Mesendoderm (in vitro differentiated cells): ENCODE measurements at regions not wholly inside any gene's neighbourhood (a gene's known extent, or its start where the extent isn't known, plus 50 kb on each side); places are given as distances from the start of the nearest gene placed in this dataset.
A peak's percentile ranks its signal among the peaks of the same experiment; 100 is the strongest.

Experiments
- DNase-seq: peaks from one replicate; pipeline ENCODE4 v3.0.0; 2013
- H2AK5ac ChIP-seq: 2 replicates; pipeline ENCODE4 v1.6.1; 2013; ENCODE audit warnings: low read length, inconsistent platforms
- H2BK120ac ChIP-seq: 2 replicates; pipeline ENCODE4 v1.6.1; 2013; ENCODE audit warnings: low read depth, mild to moderate bottlenecking, low read length, moderate library complexity, mixed read lengths
- H2BK15ac ChIP-seq: replicated peaks from 2 replicates; pipeline ENCODE4 v1.6.1; 2013; ENCODE audit warnings: low read depth, mild to moderate bottlenecking, moderate library complexity
- H2BK5ac ChIP-seq: 2 replicates; pipeline ENCODE4 v1.6.1; 2013; ENCODE audit warnings: low read length, inconsistent platforms
- H3K18ac ChIP-seq: 2 replicates; pipeline ENCODE4 v1.6.1; 2013; ENCODE audit warnings: mild to moderate bottlenecking, low read length, mixed read lengths
- H3K23ac ChIP-seq: one replicate; pipeline ENCODE4 v1.6.1; 2013; ENCODE audit warnings: low read length
- H3K27ac ChIP-seq: 2 replicates; pipeline ENCODE4 v1.5.1; 2013; ENCODE audit warnings: low read depth, mild to moderate bottlenecking, inconsistent platforms, low read length, moderate library complexity
- H3K27me3 ChIP-seq: 2 replicates; pipeline ENCODE4 v1.6.1; 2013; ENCODE audit warnings: low read length, control low read depth, mild to moderate bottlenecking, inconsistent platforms; ENCODE audit not compliant: insufficient read depth, poor library complexity
- H3K36me3 ChIP-seq: 2 replicates; pipeline ENCODE4 v1.6.1; 2013; ENCODE audit warnings: low read length, inconsistent platforms; ENCODE audit not compliant: control insufficient read depth, insufficient read depth
- H3K4ac ChIP-seq: one replicate; pipeline ENCODE4 v1.6.1; 2013; ENCODE audit warnings: low read depth, mild to moderate bottlenecking, low read length, moderate library complexity
- H3K4me1 ChIP-seq: 2 replicates; pipeline ENCODE4 v1.6.1; 2013; ENCODE audit warnings: low read depth, low read length, inconsistent platforms; ENCODE audit not compliant: control insufficient read depth
- H3K4me2 ChIP-seq: 2 replicates; pipeline ENCODE4 v1.6.1; 2013; ENCODE audit warnings: low read length
- H3K4me3 ChIP-seq: 2 replicates; pipeline ENCODE4 v1.5.1; 2013; ENCODE audit warnings: mild to moderate bottlenecking, low read length
- H3K56ac ChIP-seq: one replicate; pipeline ENCODE4 v1.6.1; 2013; ENCODE audit warnings: low read length
- H3K79me1 ChIP-seq: 2 replicates; pipeline ENCODE4 v1.6.1; 2013; ENCODE audit warnings: low read length, inconsistent platforms
- H3K79me2 ChIP-seq: 2 replicates; pipeline ENCODE4 v1.6.1; 2013; ENCODE audit warnings: mild to moderate bottlenecking, low read length; ENCODE audit not compliant: control insufficient read depth, insufficient read depth
- H3K9ac ChIP-seq: 2 replicates; pipeline ENCODE4 v1.6.1; 2013; ENCODE audit warnings: low read length, inconsistent platforms
- H4K5ac ChIP-seq: one replicate; pipeline ENCODE4 v1.6.1; 2013; ENCODE audit warnings: low read length
- H4K8ac ChIP-seq: one replicate; pipeline ENCODE4 v1.6.1; 2013; ENCODE audit warnings: low read depth, mild to moderate bottlenecking, control low read depth, low read length, moderate library complexity
- WGBS: extraction: QIAGEN DNeasy Blood & Tissue Kit; methylation state at CpG from one replicate; pipeline ENCODE4 v1.1.7; 2013; ENCODE audit warnings: low lambda C conversion rate, missing lambda C conversion rate; ENCODE audit not compliant: insufficient coverage; ENCODE audit errors: extremely low coverage; 5-methylcytosine and 5-hydroxymethylcytosine counted together

- H3K79me2 ChIP-seq, result no peaks in the 10 kb centered on the region
- H3K27me3 ChIP-seq, result no peaks in the 10 kb centered on the region
- H3K9ac ChIP-seq, result no peak overlapping the region
- no peak overlapping the region for H3K4ac ChIP-seq
- no peaks in the 10 kb centered on the region for H3K79me1 ChIP-seq
- peak overlapping the region; percentile 30 for H3K18ac ChIP-seq
- no peak overlapping the region for H3K23ac ChIP-seq
- no peak overlapping the region for H2BK15ac ChIP-seq
- no CpG with 5 or more reads among the region's 11 CpGs for WGBS
- DNase-seq, result peak; percentile 26
- no peak overlapping the region for H3K56ac ChIP-seq
- peaks cover 3% of the 10 kb centered on the region for H3K4me1 ChIP-seq
- no peak overlapping the region for H2BK5ac ChIP-seq
- no peak overlapping the region for H3K4me2 ChIP-seq
- H4K8ac ChIP-seq, result no peak overlapping the region
- H3K36me3 ChIP-seq, result no peaks in the 10 kb centered on the region
- H3K27ac ChIP-seq, result peak overlapping the region; percentile 16
- H3K4me3 ChIP-seq, result no peak overlapping the region
- H4K5ac ChIP-seq, result no peak overlapping the region
- no peak overlapping the region for H2AK5ac ChIP-seq
- no peak overlapping the region for H2BK120ac ChIP-seq
These were observed 71.1 kb upstream of the SOX5 start for GRCh38 chr12:24020397-24021163.

- Histone ChIP-seq H3K9ac (no peak overlapping the region), H3K79me1 (no peaks in the 10 kb centered on the region), H3K4me1 (peaks cover 6% of the 10 kb centered on the region), H2BK15ac (no peak overlapping the region), H3K27me3 (no peaks in the 10 kb centered on the region), H3K4me3 (no peak overlapping the region), H3K27ac (no peak overlapping the region), H4K8ac (no peak overlapping the region), H3K4me2 (no peak overlapping the region), H3K18ac (no peak overlapping the region), H2BK5ac (no peak overlapping the region), H3K36me3 (no peaks in the 10 kb centered on the region), H3K79me2 (no peaks in the 10 kb centered on the region), H3K4ac (no peak overlapping the region), H2AK5ac (no peak overlapping the region), H4K5ac (no peak overlapping the region), H3K23ac (no peak overlapping the region), H3K56ac (no peak overlapping the region), H2BK120ac (no peak overlapping the region)
- WGBS, result no CpG with 5 or more reads among the region's 2 CpGs
- DNase-seq, result no peak
These were observed 66.3 kb upstream of the SOX5 start for GRCh38 chr12:24015833-24016160.

- no peak overlapping the region for H3K56ac ChIP-seq
- H3K4ac ChIP-seq, result no peak overlapping the region
- no CpG with 5 or more reads among the region's 10 CpGs for WGBS
- no peak overlapping the region for H3K4me3 ChIP-seq
- no peaks in the 10 kb centered on the region for H3K79me2 ChIP-seq
- H4K5ac ChIP-seq, result no peak overlapping the region
- no peak overlapping the region for H3K18ac ChIP-seq
- no peak overlapping the region for H2BK120ac ChIP-seq
- H3K9ac ChIP-seq, result no peak overlapping the region
- no peak overlapping the region for H2BK5ac ChIP-seq
- no peak overlapping the region for H2BK15ac ChIP-seq
- no peak overlapping the region for H3K4me2 ChIP-seq
- no peak overlapping the region for H2AK5ac ChIP-seq
- H3K4me1 ChIP-seq, result peaks cover 6% of the 10 kb centered on the region
- H3K27ac ChIP-seq, result no peak overlapping the region
- no peak overlapping the region for H4K8ac ChIP-seq
- no peaks in the 10 kb centered on the region for H3K36me3 ChIP-seq
- DNase-seq, result peak; percentile 75
- H3K79me1 ChIP-seq, result no peaks in the 10 kb centered on the region
- H3K23ac ChIP-seq, result no peak overlapping the region
- no peaks in the 10 kb centered on the region for H3K27me3 ChIP-seq
These were observed 65.7 kb upstream of the SOX5 start for GRCh38 chr12:24014915-24015832.

GRCh38 chr12:24014240-24014639, 64.8 kb upstream of the SOX5 start:
- H4K8ac ChIP-seq, result no peak overlapping the region
- no peak overlapping the region for H2AK5ac ChIP-seq
- no peak overlapping the region for H3K9ac ChIP-seq
- H3K79me1 ChIP-seq, result no peaks in the 10 kb centered on the region
- no peak overlapping the region for H3K18ac ChIP-seq
- DNase-seq, result peak; percentile 12
- no peaks in the 10 kb centered on the region for H3K27me3 ChIP-seq
- H2BK15ac ChIP-seq, result no peak overlapping the region
- no peaks in the 10 kb centered on the region for H3K79me2 ChIP-seq
- H3K4me3 ChIP-seq, result no peak overlapping the region
- no peak overlapping the region for H4K5ac ChIP-seq
- no peaks in the 10 kb centered on the region for H3K36me3 ChIP-seq
- no peak overlapping the region for H3K27ac ChIP-seq
- no CpG with 5 or more reads among the region's 4 CpGs for WGBS
- no peak overlapping the region for H3K4me2 ChIP-seq
- no peak overlapping the region for H3K56ac ChIP-seq
- no peak overlapping the region for H2BK5ac ChIP-seq
- H3K23ac ChIP-seq, result no peak overlapping the region
- no peak overlapping the region for H2BK120ac ChIP-seq
- H3K4me1 ChIP-seq, result peaks cover 6% of the 10 kb centered on the region
- no peak overlapping the region for H3K4ac ChIP-seq

- H3K4me3 ChIP-seq, result no peak overlapping the region
- no peak overlapping the region for H3K23ac ChIP-seq
- no CpG with 5 or more reads among the region's 1 CpG for WGBS
- no peak overlapping the region for H4K8ac ChIP-seq
- H2AK5ac ChIP-seq, result no peak overlapping the region
- peaks cover 6% of the 10 kb centered on the region for H3K4me1 ChIP-seq
- H4K5ac ChIP-seq, result no peak overlapping the region
- H3K9ac ChIP-seq, result no peak overlapping the region
- H3K27ac ChIP-seq, result no peak overlapping the region
- H3K4me2 ChIP-seq, result no peak overlapping the region
- no peak overlapping the region for H2BK15ac ChIP-seq
- H3K56ac ChIP-seq, result no peak overlapping the region
- no peaks in the 10 kb centered on the region for H3K79me2 ChIP-seq
- DNase-seq, result peak; percentile 30
- no peaks in the 10 kb centered on the region for H3K79me1 ChIP-seq
- H3K4ac ChIP-seq, result no peak overlapping the region
- H3K36me3 ChIP-seq, result no peaks in the 10 kb centered on the region
- no peak overlapping the region for H3K18ac ChIP-seq
- H3K27me3 ChIP-seq, result no peaks in the 10 kb centered on the region
- no peak overlapping the region for H2BK5ac ChIP-seq
- no peak overlapping the region for H2BK120ac ChIP-seq
These were observed 63.1 kb upstream of the SOX5 start for GRCh38 chr12:24012528-24012927.
